ENCODE measurements at regions not wholly inside any gene's neighbourhood (a gene's known extent, or its start where the extent isn't known, plus 50 kb on each side); places are given as distances from the start of the nearest gene placed in this dataset.
"Not testable (repeated sequence)": the region's sequence is repeated elsewhere in the genome, so short reads cannot be mapped to it uniquely, and the experiment has no call there.

- DNase-seq: no peak
These were observed 52.7 kb upstream of the SERBP1 start for GRCh38 chr1:67482733-67483482.

- peak; percentile 24 for DNase-seq
These were observed 54.3 kb upstream of the SERBP1 start for GRCh38 chr1:67484492-67484891.

GRCh38 chr1:67485046-67485811 lies 55.0 kb upstream of the SERBP1 start:
- DNase-seq: no peak

GRCh38 chr1:67489643-67490042 lies 59.4 kb upstream of the SERBP1 start:
- DNase-seq: no peak

- DNase-seq: no peak
These were observed 61.1 kb upstream of the SERBP1 start for GRCh38 chr1:67491280-67491679.

GRCh38 chr1:67493148-67493547 lies 62.9 kb upstream of the SERBP1 start:
- no peak for DNase-seq

GRCh38 chr1:67495327-67495726 lies 65.1 kb upstream of the SERBP1 start:
- no peak for DNase-seq

- no peak for DNase-seq
These were observed 66.1 kb upstream of the SERBP1 start for GRCh38 chr1:67496329-67496728.

- peak; percentile 91 for DNase-seq
These were observed 70.3 kb upstream of the SERBP1 start for GRCh38 chr1:67500413-67500959.

- DNase-seq: no peak
These were observed 73.8 kb upstream of the SERBP1 start for GRCh38 chr1:67503974-67504373.

GRCh38 chr1:67513392-67514294 lies 83.4 kb upstream of the SERBP1 start:
- DNase-seq: not testable (repeated sequence)

GRCh38 chr1:67514300-67514699 lies 84.1 kb upstream of the SERBP1 start:
- no peak for DNase-seq

GRCh38 chr1:67514786-67515185 lies 84.6 kb upstream of the SERBP1 start:
- no peak for DNase-seq

GRCh38 chr1:67515324-67516080 lies 85.3 kb upstream of the SERBP1 start:
- DNase-seq: no peak

GRCh38 chr1:67517046-67517445 lies 86.8 kb upstream of the SERBP1 start:
- no peak for DNase-seq

GRCh38 chr1:67522001-67522441 lies 91.8 kb upstream of the SERBP1 start:
- peak; percentile 34 for DNase-seq

GRCh38 chr1:67522793-67523192 lies 92.6 kb upstream of the SERBP1 start:
- DNase-seq: no peak

GRCh38 chr1:67524143-67525052 lies 94.2 kb upstream of the SERBP1 start:
- no peak for DNase-seq

- no peak for DNase-seq
These were observed 95.0 kb upstream of the SERBP1 start for GRCh38 chr1:67525053-67525760.

GRCh38 chr1:67528141-67528540 lies 97.9 kb upstream of the SERBP1 start:
- no peak for DNase-seq
